GM12878 (cell line): ENCODE measurements at regions not wholly inside any gene's neighbourhood (a gene's known extent, or its start where the extent isn't known, plus 50 kb on each side); places are given as distances from the start of the nearest gene placed in this dataset.

Source experiments
- ATAC-seq: fragments of 200-7000 bp; cut with Tn5 transposase; 3 replicates; pipeline ENCODE4 v1.9.1; 2020; ENCODE audit warnings: mild to moderate bottlenecking, moderate library complexity
- BruUV-seq: library from RNA; stranded (reverse); fragments of 400-500 nt; replicated peaks from 2 replicates; lab custom pipeline; 2021; lab: Mats Ljungman, UMichigan
- CTCF ChIA-PET: fragments of 300-600 bp; sonication (Branson Sonifier 250); formaldehyde crosslinking; extraction: SDS; loops from one replicate; lab custom pipeline; 2021; ENCODE audit warnings: inconsistent platforms; lab: Yijun Ruan, JAX
- POLR2A ChIA-PET: fragments of 350-600 bp; formaldehyde crosslinking; extraction: SDS; loops from one replicate; lab custom pipeline; 2021; ENCODE audit warnings: inconsistent platforms; lab: Charles Lee
- RAD21 ChIA-PET: fragments of 300-600 bp; sonication (Branson Sonifier 250); formaldehyde crosslinking; loops from one replicate; lab custom pipeline; 2023; ENCODE audit warnings: antibody characterized with exemption; ENCODE audit not compliant: unreplicated experiment; lab: Charles Lee
- SMC1A ChIA-PET: fragments of 300-600 bp; sonication (Branson Sonifier 250); formaldehyde crosslinking; loops from one replicate; lab custom pipeline; 2023; ENCODE audit not compliant: unreplicated experiment, uncharacterized antibody; lab: Charles Lee
- DNase-seq: peaks from one replicate; pipeline ENCODE4 v3.0.0-alpha.2; 2011; ENCODE audit warnings: low read depth, low spot score
- FAIRE-seq: peaks from 3 replicates; lab custom pipeline; 2011; peaks lifted over from hg19 to GRCh38; lab: Jason Lieb, UNC
- H2AFZ ChIP-seq: 2 replicates; pipeline ENCODE4 v1.6.0; 2011; ENCODE audit warnings: low read depth, low read length, control low read depth; ENCODE audit not compliant: control insufficient read depth
- H3K27ac ChIP-seq: 2 replicates; pipeline ENCODE4 v1.5.1; 2011; ENCODE audit warnings: control low read depth; ENCODE audit not compliant: control insufficient read depth, insufficient read depth
- H3K27me3 ChIP-seq, 2 experiments: replicated peaks in 1 of 2; 2 replicates each; pipeline versions ENCODE4 v1.6.0 to v1.6.1; 2011; ENCODE audit warnings: low read length in 1 of 2; ENCODE audit not compliant: control insufficient read depth in 2 of 2, insufficient read depth in 2 of 2
- H3K36me3 ChIP-seq, 2 experiments: 2 replicates each; pipeline ENCODE4 v1.5.1; 2011; ENCODE audit warnings: low read length in 1 of 2; ENCODE audit not compliant: control insufficient read depth in 2 of 2, insufficient read depth in 2 of 2
- H3K4me1 ChIP-seq: 2 replicates; pipeline ENCODE4 v1.6.1; 2011; ENCODE audit warnings: mild to moderate bottlenecking, low read length, moderate library complexity, mixed read lengths; ENCODE audit not compliant: control insufficient read depth, insufficient read depth
- H3K4me2 ChIP-seq: 2 replicates; pipeline ENCODE4 v1.6.0; 2011; ENCODE audit warnings: control low read depth; ENCODE audit not compliant: control insufficient read depth, insufficient read depth
- H3K4me3 ChIP-seq: fragments of 200-600 bp; sonication (generic); 2 replicates; pipeline ENCODE4 v1.5.1; 2016
- H3K79me2 ChIP-seq: 2 replicates; pipeline ENCODE4 v1.6.0; 2011; ENCODE audit warnings: low read length; ENCODE audit not compliant: control insufficient read depth, insufficient read depth
- H3K9ac ChIP-seq: 2 replicates; pipeline ENCODE4 v1.8.0; 2011; ENCODE audit warnings: low read length, control low read depth, mixed read lengths; ENCODE audit not compliant: control insufficient read depth, insufficient read depth
- H3K9me3 ChIP-seq: replicated peaks from 3 replicates; pipeline ENCODE4 v1.5.1; 2011; ENCODE audit warnings: mild to moderate bottlenecking, low read length; ENCODE audit not compliant: control insufficient read depth, insufficient read depth
- H4K20me1 ChIP-seq: 2 replicates; pipeline ENCODE4 v1.6.0; 2011; ENCODE audit not compliant: control insufficient read depth, insufficient read depth
- GATAD2B ChIP-seq: fragments of 450-650 bp; conservative IDR thresholded peaks from 2 replicates; pipeline ENCODE4 v1.6.1; 2017; ENCODE audit warnings: low read depth, mild to moderate bottlenecking, moderate library complexity
- HCFC1 ChIP-seq: fragments of 150-350 bp; IDR thresholded peaks from 2 replicates; pipeline ENCODE4 v1.6.1; 2014; ENCODE audit warnings: low read length
- LARP7 ChIP-seq: fragments of 450-650 bp; IDR thresholded peaks from 2 replicates; pipeline ENCODE4 v1.6.1; 2017; ENCODE audit warnings: mild to moderate bottlenecking
- MTA3 ChIP-seq: IDR thresholded peaks from 2 replicates; pipeline ENCODE4 v1.6.1; 2012; ENCODE audit warnings: low read length, inconsistent platforms, borderline replicate concordance
- RAD21 ChIP-seq: IDR thresholded peaks from 2 replicates; pipeline ENCODE4 v1.6.1; 2011; ENCODE audit warnings: mild to moderate bottlenecking, low read depth, low read length, moderate library complexity; ENCODE audit not compliant: insufficient read depth
- RELA ChIP-seq: fragments of 450-650 bp; IDR thresholded peaks from 2 replicates; pipeline ENCODE4 v1.8.0; 2014; ENCODE audit warnings: borderline replicate concordance; ENCODE audit not compliant: partially characterized antibody
- SRF ChIP-seq, 2 experiments: IDR thresholded peaks; 2 replicates each; pipeline ENCODE4 v1.6.1; 2011; ENCODE audit warnings: low read depth in 2 of 2, low read length in 2 of 2, mild to moderate bottlenecking in 1 of 2, moderate library complexity in 1 of 2
- ZBTB11 ChIP-seq: fragments of 450-650 bp; formaldehyde crosslinking; IDR thresholded peaks from 2 replicates; pipeline ENCODE4 v1.5.0; 2022; ENCODE audit warnings: mild to moderate bottlenecking, missing genetic modification characterization
- ZNF207 ChIP-seq: fragments of 450-650 bp; IDR thresholded peaks from 2 replicates; pipeline ENCODE4 v1.6.1; 2014; ENCODE audit warnings: antibody characterized with exemption, mild to moderate bottlenecking, borderline replicate concordance
- WGBS: methylation state at CpG from one replicate; pipeline ENCODE4 v1.1.6; 2016; ENCODE audit warnings: low lambda C conversion rate; ENCODE audit not compliant: insufficient replicate concordance, insufficient coverage; ENCODE audit errors: missing lambda C conversion rate; 5-methylcytosine and 5-hydroxymethylcytosine counted together
- in situ Hi-C: fragments of 300-500 bp; cut with MboI; formaldehyde crosslinking; loops from 9 replicates; pipeline ENCODE4 v1.14.3; 2018; ENCODE audit warnings: mixed read lengths
- intact Hi-C: fragments of 100-400 bp; cut with micrococcal nuclease; formaldehyde crosslinking; loops from one replicate; pipeline ENCODE4 v1.14.2; 2022; ENCODE audit not compliant: unreplicated experiment
- TF ChIP-seq, protein P1 (sequence below): IDR thresholded peaks from 2 replicates; pipeline ENCODE4 v1.6.1; 2011; ENCODE audit warnings: borderline replicate concordance, low read depth, mild to moderate bottlenecking, moderate library complexity, low read length; ENCODE audit not compliant: insufficient read depth, poor library complexity, severe bottlenecking
- TF ChIP-seq, protein P2 (sequence below): fragments of 450-650 bp; IDR thresholded peaks from 2 replicates; pipeline ENCODE4 v1.6.1; 2017; ENCODE audit warnings: mild to moderate bottlenecking, low read depth, inconsistent platforms; ENCODE audit not compliant: poor library complexity, severe bottlenecking
- TF ChIP-seq, protein P3 (sequence below): IDR thresholded peaks from 2 replicates; pipeline ENCODE4 v1.6.1; 2012; ENCODE audit warnings: low read depth, low read length, improper control_type of control experiment

DNA sequence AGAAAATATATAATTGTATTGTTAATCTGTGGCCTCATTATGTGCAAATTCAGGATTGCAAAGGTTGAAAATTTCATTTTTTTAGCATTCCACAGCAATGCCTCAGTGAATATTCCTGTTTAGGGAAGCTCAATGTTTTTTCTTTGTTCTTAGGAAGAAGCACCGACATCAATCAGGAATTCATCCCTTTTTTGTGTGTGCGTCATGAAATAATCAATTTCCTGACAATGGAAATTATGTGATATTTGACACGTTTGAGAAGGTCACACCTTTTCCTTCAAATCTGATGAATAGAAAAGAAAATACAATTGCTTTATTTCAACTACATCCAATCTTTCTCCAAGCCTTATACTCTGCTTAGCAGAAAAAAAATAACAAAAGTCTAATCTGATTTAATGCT lies 662.8 kb upstream of the FTMT start (continued):
- TF ChIP-seq ZBTB11 (CRISPR knock-in tag) = no peak
- no peak for TF ChIP-seq SRF (IDR thresholded peaks at IDR 0.05; ENCODE audit: low read depth in 2 of 2, low read length in 2 of 2)

DNA sequence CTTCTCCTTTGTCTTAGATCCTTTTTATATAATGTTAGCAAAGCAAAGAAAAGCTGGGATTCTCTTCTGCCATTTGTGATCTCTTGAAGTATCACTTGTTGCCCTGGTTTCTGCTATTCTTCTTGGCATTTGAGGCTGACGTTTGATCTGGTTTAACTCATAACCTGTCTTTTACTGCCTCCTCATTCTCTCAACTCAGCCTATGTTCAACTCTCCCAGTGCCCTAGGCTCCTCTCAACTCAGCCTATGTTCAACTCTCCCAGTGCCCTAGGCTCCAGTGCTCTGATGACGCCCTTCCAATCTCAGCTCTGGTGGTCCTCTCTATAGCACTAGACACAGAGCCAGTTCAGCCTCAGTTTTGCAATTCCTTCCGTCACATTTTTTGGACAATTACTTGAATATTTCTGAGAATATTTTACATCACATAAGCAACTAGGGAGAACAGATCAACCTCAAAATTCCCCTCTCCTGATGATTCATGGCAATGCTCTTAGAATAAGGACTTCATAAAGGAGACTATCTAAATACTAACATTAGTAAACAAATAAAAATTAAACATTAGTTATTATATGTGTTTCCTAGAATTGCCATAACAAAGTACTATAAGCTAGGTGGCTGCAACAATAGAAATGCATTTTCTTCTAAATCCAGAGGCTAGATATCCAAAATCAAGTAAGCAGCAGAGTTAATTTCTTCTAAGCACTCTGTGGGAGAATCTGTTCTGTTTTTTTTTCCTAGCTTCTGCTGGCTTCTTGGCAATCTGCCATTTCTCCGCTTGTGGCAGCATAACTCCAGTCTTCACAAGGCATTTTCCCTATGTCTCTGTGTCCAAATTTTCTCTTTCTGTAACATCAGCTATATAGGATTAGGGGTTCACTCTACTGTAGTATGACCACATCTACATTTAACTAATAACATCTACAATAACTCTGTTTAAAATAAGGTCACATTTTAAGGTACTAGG lies 662.1 kb upstream of the FTMT start:
- Histone ChIP-seq H3K4me1 (no peaks in the 10 kb centered on the region), H3K4me3 (no peak overlapping the region), H3K79me2 (no peaks in the 10 kb centered on the region), H3K9ac (no peak overlapping the region), H3K27ac (no peak overlapping the region), H3K36me3 (no peaks in the 10 kb centered on the region), H3K27me3 (no peaks in the 10 kb centered on the region), H3K4me2 (no peak overlapping the region), H2AFZ (no peak overlapping the region), H4K20me1 (no peaks in the 10 kb centered on the region), H3K9me3 (no peaks in the 10 kb centered on the region)
- ChIA-PET CTCF (interaction anchor here (1.1 kb wide), 1 partner anchor 11 kb away, joined by 3 read pairs; no protein-coding TSS in a partner anchor), SMC1A (interaction anchor here (0.8 to 1.7 kb wide), 2 partner anchors 10 to 14 kb away, joined by 3 read pairs; no protein-coding TSS in a partner anchor), RAD21 (no interaction called here), POLR2A (no interaction called here)
- no TSS peak for BruUV-seq
- no peak for FAIRE-seq
- no peak for ATAC-seq
- WGBS = 33% methylated on average over 4 of the region's 4 CpGs
- DNase-seq = no peak
- in situ Hi-C loops (no loop called here), intact Hi-C loops (no loop called here)
- TF ChIP-seq ZNF207 = no peak
- TF ChIP-seq, protein P1, sequence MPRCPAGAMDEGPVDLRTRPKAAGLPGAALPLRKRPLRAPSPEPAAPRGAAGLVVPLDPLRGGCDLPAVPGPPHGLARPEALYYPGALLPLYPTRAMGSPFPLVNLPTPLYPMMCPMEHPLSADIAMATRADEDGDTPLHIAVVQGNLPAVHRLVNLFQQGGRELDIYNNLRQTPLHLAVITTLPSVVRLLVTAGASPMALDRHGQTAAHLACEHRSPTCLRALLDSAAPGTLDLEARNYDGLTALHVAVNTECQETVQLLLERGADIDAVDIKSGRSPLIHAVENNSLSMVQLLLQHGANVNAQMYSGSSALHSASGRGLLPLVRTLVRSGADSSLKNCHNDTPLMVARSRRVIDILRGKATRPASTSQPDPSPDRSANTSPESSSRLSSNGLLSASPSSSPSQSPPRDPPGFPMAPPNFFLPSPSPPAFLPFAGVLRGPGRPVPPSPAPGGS = no peak
- no peak for TF ChIP-seq GATAD2B
- TF ChIP-seq HCFC1 = no peak
- TF ChIP-seq RAD21 = no peak
- TF ChIP-seq LARP7 = no peak
- TF ChIP-seq MTA3 = no peak
- no peak for TF ChIP-seq RELA
- TF ChIP-seq, protein P2, sequence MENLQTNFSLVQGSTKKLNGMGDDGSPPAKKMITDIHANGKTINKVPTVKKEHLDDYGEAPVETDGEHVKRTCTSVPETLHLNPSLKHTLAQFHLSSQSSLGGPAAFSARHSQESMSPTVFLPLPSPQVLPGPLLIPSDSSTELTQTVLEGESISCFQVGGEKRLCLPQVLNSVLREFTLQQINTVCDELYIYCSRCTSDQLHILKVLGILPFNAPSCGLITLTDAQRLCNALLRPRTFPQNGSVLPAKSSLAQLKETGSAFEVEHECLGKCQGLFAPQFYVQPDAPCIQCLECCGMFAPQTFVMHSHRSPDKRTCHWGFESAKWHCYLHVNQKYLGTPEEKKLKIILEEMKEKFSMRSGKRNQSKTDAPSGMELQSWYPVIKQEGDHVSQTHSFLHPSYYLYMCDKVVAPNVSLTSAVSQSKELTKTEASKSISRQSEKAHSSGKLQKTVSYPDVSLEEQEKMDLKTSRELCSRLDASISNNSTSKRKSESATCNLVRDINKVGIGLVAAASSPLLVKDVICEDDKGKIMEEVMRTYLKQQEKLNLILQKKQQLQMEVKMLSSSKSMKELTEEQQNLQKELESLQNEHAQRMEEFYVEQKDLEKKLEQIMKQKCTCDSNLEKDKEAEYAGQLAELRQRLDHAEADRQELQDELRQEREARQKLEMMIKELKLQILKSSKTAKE = no peak
- TF ChIP-seq, protein P3, sequence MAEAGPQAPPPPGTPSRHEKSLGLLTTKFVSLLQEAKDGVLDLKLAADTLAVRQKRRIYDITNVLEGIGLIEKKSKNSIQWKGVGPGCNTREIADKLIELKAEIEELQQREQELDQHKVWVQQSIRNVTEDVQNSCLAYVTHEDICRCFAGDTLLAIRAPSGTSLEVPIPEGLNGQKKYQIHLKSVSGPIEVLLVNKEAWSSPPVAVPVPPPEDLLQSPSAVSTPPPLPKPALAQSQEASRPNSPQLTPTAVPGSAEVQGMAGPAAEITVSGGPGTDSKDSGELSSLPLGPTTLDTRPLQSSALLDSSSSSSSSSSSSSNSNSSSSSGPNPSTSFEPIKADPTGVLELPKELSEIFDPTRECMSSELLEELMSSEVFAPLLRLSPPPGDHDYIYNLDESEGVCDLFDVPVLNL = no peak
